Left ventricle myocardium inferior (tissue), 1 donor: ENCODE measurements at regions not wholly inside any gene's neighbourhood (a gene's known extent, or its start where the extent isn't known, plus 50 kb on each side); places are given as distances from the start of the nearest gene placed in this dataset.
"Not testable (repeated sequence)": the region's sequence is repeated elsewhere in the genome, so short reads cannot be mapped to it uniquely, and the experiment has no call there.

ENCODE experiments used
- DNase-seq: peaks from one replicate; pipeline ENCODE4 v3.0.0-alpha.2; 2020
- H3K27ac ChIP-seq: fragments of 200-600 bp; replicated peaks from 2 replicates; pipeline ENCODE4 v1.8.0; 2021
- H3K27me3 ChIP-seq: fragments of 200-600 bp; 2 replicates; pipeline ENCODE4 v1.8.0; 2021; ENCODE audit warnings: low read depth
- H3K36me3 ChIP-seq: fragments of 200-600 bp; 2 replicates; pipeline ENCODE4 v1.8.0; 2021
- H3K4me1 ChIP-seq: fragments of 200-600 bp; 2 replicates; pipeline ENCODE4 v1.8.0; 2021
- H3K4me3 ChIP-seq: fragments of 200-600 bp; 2 replicates; pipeline ENCODE4 v1.8.0; 2021; ENCODE audit warnings: mild to moderate bottlenecking, moderate library complexity
- H3K9me3 ChIP-seq: fragments of 200-600 bp; replicated peaks from 2 replicates; pipeline ENCODE4 v1.8.0; 2021
- intact Hi-C: fragments of 100-400 bp; cut with micrococcal nuclease; formaldehyde crosslinking; loops from one replicate; pipeline ENCODE4 v1.11.0; 2022
- TF ChIP-seq, protein P1 (sequence below): fragments of 200-600 bp; IDR thresholded peaks from 2 replicates; pipeline ENCODE4 v1.8.0; 2021; ENCODE audit warnings: antibody characterized with exemption, mild to moderate bottlenecking, borderline replicate concordance
- donor health status: DM: no; HTN: yes; CAD: no; lungs with severe emphysema.

DNA sequence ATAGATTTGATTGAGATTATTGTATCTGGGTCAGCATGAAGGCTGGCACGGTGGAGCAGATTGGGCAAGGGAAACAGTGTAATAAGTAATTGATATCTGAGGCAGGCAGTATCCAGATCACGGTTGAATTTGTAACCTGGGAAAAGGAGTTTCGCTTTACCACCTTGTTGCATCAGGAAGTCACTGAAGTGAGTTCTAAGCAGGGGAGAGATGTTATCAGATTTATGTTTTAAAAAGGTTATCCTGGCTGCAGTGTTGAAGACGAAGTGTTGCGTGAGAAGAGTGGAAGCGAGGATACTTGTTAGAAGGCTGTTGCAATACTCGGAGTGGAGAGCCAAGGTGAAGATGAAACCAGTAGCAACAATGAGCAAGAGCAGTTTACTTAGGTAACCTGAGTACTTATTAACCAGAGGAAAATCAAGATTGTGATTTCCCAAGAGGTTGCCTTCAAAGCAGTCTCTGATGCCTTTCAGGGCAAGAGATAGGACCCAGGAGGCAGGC is 77.8 kb downstream of the LHX9 start:
- DNase-seq: no peak
- H3K4me1 ChIP-seq: no peaks in the 10 kb centered on the region
- H3K9me3 ChIP-seq: no peaks in the 10 kb centered on the region
- H3K27ac ChIP-seq: no peak overlapping the region
- H3K27me3 ChIP-seq: no peaks in the 10 kb centered on the region
- intact Hi-C loops: no loop called here
- no peak overlapping the region for H3K4me3 ChIP-seq
- no peaks in the 10 kb centered on the region for H3K36me3 ChIP-seq
- TF ChIP-seq, protein P1, sequence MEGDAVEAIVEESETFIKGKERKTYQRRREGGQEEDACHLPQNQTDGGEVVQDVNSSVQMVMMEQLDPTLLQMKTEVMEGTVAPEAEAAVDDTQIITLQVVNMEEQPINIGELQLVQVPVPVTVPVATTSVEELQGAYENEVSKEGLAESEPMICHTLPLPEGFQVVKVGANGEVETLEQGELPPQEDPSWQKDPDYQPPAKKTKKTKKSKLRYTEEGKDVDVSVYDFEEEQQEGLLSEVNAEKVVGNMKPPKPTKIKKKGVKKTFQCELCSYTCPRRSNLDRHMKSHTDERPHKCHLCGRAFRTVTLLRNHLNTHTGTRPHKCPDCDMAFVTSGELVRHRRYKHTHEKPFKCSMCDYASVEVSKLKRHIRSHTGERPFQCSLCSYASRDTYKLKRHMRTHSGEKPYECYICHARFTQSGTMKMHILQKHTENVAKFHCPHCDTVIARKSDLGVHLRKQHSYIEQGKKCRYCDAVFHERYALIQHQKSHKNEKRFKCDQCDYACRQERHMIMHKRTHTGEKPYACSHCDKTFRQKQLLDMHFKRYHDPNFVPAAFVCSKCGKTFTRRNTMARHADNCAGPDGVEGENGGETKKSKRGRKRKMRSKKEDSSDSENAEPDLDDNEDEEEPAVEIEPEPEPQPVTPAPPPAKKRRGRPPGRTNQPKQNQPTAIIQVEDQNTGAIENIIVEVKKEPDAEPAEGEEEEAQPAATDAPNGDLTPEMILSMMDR: no peak

GRCh38 chr1:197995408-197996258 is 78.5 kb downstream of the LHX9 start:
- TF ChIP-seq, protein P1: no peak
- Histone ChIP-seq H3K4me1 (no peaks in the 10 kb centered on the region), H3K27me3 (no peaks in the 10 kb centered on the region), H3K9me3 (no peaks in the 10 kb centered on the region), H3K4me3 (no peak overlapping the region), H3K27ac (no peak overlapping the region), H3K36me3 (no peaks in the 10 kb centered on the region)
- intact Hi-C loops: no loop called here
- DNase-seq: no peak

- not testable (repeated sequence) for DNase-seq
Observed at GRCh38 chr1:197996259-197996512, 79.0 kb downstream of the LHX9 start.

DNA sequence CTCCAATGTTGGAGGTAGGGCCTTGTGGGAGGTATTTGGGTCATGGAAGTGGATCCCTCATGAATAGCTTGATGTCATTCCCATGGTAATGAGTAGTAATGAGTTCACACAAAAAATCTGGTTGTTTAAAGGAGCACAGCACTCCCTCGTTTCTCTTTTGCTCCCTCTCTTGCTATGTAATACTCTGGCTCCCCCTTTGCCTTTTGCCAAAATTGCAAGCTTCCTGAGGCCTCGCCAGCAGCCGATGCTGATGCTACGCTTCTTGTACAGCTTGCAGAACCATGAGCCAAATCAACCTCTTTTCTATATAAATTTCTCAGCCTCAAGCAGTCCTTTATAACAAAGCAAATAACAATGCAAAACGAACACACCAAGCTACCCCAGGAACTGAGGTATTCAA is 80.9 kb downstream of the LHX9 start:
- intact Hi-C loops: no loop called here
- no peaks in the 10 kb centered on the region for H3K27me3 ChIP-seq
- TF ChIP-seq, protein P1: no peak
- no peak overlapping the region for H3K27ac ChIP-seq
- H3K36me3 ChIP-seq: no peaks in the 10 kb centered on the region
- H3K9me3 ChIP-seq: no peaks in the 10 kb centered on the region
- H3K4me3 ChIP-seq: no peak overlapping the region
- no peaks in the 10 kb centered on the region for H3K4me1 ChIP-seq
- no peak for DNase-seq

More at GRCh38 chr1:197996259-197996512, 79.0 kb downstream of the LHX9 start:
- H3K4me1 ChIP-seq, H3K27me3 ChIP-seq, H3K4me3 ChIP-seq, intact Hi-C loops, H3K36me3 ChIP-seq, H3K27ac ChIP-seq, H3K9me3 ChIP-seq: not testable (repeated sequence)

DNA sequence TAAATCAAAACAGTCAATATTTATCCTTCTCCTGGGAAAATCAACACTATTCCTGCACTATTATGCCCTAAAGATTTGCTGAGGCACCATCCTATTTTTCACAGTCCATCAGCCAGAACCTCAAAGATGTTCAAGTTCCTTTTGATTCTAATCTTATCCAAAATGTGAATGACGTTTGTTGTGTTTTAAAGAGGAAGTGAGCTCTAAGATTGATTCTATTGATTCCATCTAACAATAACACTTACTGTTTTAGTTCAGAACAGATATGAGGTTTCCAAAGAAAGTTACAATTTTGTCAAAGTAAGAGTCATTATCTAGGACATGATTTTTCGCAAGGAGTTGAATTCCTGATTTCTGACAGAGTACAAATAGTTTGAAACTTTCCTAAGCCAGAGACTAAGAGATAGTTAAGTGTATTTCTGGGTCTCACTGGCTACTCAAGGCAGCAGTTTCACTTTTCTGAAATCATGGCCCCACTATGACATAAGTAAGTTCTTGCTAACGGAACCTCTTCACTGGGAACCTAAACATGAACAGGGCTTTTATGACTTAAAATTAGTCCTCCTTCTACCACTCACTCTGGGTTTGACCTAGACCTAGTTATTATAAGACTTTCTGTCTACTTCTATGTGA is 84.7 kb downstream of the LHX9 start:
- Histone ChIP-seq H3K27ac (no peak overlapping the region), H3K27me3 (no peaks in the 10 kb centered on the region), H3K4me3 (no peak overlapping the region), H3K4me1 (no peaks in the 10 kb centered on the region), H3K36me3 (no peaks in the 10 kb centered on the region), H3K9me3 (no peaks in the 10 kb centered on the region)
- TF ChIP-seq, protein P1: no peak
- no peak for DNase-seq
- intact Hi-C loops: no loop called here

- Histone ChIP-seq H3K4me1 (no peaks in the 10 kb centered on the region), H3K9me3 (no peaks in the 10 kb centered on the region), H3K27me3 (no peaks in the 10 kb centered on the region), H3K4me3 (no peak overlapping the region), H3K36me3 (no peaks in the 10 kb centered on the region), H3K27ac (no peak overlapping the region)
- intact Hi-C loops: no loop called here
- TF ChIP-seq, protein P1: no peak
- no peak for DNase-seq
Observed at GRCh38 chr1:198003468-198003867, 86.3 kb downstream of the LHX9 start.
